Stimulated activated CD8-positive, alpha-beta memory T cell treated with anti-CD3 and anti-CD28 coated beads, Interleukin-7, amount 100 ng/mL, for 24 hours (primary cell): ENCODE measurements at regions not wholly inside any gene's neighbourhood (a gene's known extent, or its start where the extent isn't known, plus 50 kb on each side); places are given as distances from the start of the nearest gene placed in this dataset.
"Not testable (repeated sequence)": the region's sequence is repeated elsewhere in the genome, so short reads cannot be mapped to it uniquely, and the experiment has no call there.

Experiments used
- DNase-seq: peaks from one replicate; pipeline ENCODE4 v3.0.0-alpha.2; 2020; ENCODE audit warnings: low read depth

DNA sequence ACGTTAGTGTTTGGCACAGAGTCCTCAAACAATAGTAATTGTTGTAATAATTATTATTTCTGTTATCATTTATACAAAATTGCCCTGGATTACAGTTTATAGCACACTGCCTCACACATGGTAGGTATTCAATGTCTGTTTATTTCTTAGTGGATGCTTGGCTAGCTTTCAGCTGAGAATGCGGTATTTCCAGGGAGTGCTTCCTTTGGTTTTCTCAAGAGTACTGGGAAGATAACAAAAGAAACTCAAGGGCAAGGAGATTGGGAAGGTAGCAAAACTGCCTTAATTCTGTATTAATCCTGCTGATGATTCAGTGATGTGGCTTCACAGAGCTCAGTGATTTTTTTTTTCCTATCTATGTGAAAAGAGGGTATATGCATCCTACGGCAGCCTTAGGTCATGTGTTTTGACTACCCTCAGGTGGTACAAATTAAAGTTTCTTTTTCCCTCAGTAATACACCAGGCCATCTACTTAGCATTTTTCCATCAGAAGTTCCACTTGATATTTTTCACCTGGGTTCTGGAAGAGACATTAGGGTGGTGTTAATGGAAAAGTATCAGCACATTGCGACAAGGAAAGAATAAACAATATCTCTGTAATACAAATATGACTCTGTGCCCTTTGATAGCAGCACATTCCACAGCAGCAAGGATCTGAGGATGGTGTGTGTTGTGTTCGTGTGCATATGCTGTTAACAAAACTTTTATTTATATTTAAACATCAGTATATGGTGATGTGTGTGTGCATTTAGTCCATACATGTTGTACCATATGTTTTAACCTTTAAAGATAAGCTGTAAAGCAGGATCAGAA is 124.3 kb upstream of the RASGEF1B start:
- no peak for DNase-seq

DNA sequence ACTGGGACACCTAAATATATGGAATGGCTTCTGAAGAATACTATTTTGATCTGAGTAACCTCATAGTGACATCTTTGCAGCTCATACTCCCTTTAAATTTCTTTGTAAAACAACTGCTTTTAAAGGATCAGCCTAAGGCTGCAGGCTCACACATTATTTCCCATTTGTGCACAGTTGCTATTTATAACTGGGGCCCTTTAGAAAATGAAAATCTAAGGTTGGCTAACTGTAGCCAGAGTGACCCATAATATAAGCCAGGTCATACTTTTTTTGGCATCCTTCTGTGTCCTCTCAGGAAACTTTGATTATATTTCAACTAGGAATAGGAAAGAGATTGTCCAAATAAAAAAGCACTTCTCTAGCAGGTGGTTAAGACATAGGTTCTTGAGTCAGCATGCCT is 123.6 kb upstream of the RASGEF1B start:
- no peak for DNase-seq

DNA sequence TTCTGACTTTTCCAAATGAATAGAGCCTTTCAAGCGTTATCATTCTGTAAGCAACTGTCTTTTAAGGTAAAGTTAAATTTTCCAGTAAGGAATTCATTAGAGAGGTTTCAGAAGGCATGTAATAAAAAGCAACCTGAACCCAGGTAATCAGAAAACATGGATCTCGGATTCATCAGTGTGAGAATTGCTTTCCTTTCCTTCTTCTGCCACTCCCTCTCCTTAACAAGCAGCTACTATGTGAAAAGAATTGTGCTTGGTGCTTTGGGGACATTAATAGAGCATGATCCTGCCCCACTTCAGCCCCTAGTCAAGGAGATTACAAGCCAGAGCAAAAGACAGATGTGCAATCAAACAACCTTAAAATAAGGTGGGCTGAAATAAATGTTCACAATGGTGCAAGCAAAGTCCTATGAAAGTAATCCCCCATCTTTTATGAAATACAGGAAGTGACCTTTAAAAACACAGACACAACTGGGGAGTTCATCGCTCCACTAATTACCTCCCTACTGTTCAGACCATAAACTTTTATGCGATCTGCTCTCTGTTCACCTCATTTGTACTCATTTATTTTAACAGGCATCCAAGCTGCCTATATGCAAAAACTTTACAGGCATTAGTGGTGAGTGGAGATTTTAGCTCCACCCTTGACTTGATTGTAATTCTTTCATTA is 122.9 kb upstream of the RASGEF1B start:
- DNase-seq: no peak

DNA sequence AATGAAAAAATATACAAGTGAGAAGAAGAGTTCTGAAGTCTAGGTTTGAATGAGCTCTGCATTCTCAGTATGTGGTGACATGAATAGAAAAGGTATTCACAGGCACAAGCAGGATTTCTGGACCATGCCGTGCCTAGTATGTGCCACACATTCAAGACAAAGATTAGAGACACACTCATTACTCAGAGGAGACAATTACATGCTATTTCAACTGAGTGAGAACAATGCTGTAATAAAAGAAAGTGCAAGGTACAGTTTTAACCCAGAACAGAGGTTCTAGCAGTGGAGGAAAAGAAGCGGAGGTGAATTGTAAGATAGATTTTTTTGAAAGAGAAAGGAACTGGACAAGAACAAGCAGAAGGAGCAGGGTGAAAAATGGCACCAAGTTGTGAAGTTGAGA is 121.0 kb upstream of the RASGEF1B start:
- no peak for DNase-seq

DNA sequence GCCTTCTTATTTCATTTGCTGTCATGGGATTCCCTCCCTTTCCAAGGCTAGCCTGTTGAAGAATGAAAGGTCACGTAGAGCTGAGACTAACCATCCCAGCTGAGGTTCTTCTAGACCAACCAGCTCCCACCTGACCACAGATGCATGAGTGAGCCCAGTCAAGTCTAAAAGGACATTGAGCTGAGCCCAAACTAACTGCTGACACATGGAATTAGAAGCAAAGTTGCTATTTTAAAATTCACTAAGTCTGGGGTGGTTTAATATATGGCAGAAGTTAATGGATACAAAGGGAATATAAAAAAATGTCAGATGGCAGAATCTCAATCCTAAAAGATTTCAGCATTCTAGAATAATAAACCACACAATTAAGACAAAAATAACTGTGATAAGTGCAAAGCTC is 118.9 kb upstream of the RASGEF1B start:
- no peak for DNase-seq

DNA sequence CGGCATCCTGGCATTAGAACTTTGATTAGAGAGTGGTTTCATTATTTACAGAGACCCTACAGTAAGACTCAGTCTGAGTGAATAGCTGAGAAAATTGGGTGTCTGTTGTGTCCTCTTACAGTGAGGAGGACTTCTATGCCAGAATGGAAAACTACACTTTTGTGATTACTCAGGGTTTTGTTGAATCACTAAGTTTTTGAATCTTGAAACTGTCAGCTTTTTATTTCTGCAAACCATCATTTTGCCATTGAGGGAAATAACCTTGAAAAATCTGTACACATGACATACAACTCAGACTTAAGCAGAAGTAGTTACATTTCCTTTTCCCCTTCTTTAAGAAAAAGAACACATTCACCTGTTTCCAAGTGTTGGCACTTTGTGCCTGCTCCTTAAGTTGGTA is 117.6 kb upstream of the RASGEF1B start:
- DNase-seq: no peak

DNA sequence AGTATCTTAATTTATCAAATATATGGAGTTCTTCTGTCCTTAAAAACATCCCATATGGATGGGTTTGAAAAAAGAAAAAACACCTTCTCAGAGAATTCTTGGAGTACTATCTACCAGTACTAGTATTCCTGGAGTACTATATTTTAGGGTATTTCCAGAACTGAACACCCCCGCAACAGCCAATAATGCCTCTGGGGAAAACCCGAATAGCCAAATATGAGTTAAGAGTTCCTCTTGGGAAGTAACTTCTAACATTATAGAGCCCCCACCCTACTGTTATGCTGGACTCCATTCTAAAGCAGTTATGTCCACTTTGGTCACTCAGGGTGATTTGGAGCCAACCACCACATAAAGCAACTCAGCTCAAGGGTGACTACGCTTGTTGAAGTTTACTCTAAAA is 115.0 kb upstream of the RASGEF1B start:
- DNase-seq: no peak

DNA sequence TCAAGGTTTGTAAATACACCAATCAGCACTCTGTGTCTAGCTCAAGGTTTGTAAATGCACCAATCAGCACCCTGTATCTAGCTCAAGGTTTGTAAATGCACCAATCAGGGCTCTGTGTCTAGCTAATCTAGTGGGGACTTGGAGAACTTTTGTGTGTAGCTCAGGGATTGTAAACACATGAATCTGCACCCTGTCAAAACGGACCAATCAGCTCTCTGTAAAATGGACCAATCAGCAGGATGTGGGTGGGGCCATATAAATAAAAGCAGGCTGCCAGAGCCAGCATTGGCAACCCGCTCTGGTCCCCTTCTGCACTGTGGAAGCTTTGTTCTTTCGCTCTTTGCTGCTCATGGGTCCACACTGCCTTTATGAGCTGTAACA is 109.3 kb upstream of the RASGEF1B start:
- DNase-seq: not testable (repeated sequence)

DNA sequence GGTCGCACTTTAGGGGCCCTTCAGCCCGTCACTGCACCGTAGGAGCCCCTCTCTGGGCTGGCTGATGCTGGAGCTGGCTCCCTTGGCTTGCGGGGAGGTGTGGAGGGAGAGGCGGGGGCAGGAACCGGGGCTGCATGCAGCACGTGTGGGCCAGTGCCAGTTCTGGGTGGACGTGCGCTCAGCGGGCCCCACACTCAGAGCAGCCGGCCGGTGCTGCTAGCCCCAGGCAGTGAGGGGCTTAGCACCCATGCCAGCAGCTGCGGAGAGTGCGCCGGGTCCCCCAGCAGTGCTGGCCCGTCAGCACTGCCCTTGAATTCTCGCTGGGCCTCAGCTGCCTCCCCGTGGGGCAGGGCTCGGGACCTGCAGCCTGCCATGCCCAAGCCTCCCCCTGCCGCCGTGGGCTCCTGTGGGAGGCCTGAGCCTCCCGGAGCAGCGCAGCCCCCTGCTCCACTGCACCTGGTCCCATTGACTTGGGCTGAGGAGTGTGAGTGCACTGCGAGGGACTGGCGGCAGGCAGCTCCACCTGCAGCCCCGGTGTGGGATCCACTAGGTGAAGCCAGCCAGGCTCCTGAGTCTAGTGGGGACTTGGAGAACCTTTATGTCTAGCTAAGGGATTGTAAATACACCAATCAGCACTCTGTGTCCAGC is 108.8 kb upstream of the RASGEF1B start:
- no peak for DNase-seq

DNA sequence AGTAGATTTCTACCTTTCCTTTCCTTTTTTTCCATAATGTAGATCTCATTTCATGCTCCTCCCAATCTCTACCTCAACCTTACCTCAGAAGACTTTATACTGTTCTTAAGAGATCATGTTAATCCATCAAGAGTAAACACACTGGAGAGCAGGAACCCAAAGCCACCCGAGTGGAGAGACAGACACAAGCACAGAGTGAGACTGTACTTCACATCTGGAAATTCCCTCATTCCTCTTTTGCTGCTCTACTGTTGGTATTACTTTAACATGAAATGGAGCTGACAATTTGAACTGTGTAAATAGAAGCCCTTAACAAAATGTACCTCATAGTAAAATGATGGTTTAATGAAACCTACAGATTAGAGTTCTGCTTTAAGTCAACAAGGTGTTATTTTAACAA is 105.7 kb upstream of the RASGEF1B start:
- no peak for DNase-seq

DNA sequence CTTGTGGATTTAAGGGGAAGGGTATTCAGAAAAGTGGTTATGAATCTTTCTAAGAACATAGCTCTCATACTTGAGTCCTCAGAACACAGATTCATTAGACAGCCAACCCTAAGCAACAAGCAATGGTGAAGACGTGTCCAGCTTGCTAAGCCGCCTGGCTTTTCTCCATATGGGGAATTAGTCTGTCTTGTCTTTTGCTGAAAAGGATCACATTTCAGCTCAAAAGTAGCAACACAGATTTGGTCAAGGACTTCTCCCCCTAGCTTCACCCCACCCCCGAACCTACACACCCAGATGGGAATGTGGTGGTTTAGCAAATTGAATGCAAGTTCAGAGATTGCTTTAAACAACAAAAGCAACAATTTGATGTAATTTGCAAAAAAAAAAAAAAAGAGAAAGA is 103.3 kb upstream of the RASGEF1B start:
- DNase-seq: no peak

DNA sequence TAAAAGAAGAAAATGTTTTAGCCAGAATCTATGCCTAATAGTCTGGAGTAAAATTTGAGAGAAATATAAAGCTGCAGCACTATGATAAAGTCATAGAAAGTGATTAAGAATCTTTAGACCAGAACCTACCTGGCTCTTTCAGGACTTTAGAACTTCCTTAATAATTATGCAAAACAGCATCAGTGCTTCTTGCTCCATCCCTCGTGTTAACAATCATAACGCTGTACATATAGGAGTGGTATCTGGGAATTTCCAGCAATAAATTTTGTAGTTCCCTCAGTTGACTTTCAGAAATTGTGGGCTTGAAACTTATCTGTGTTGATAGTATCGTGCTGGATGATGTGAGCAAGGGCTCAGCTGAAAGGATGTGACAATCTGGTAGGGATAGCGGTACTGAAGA is 102.1 kb upstream of the RASGEF1B start:
- no peak for DNase-seq

DNA sequence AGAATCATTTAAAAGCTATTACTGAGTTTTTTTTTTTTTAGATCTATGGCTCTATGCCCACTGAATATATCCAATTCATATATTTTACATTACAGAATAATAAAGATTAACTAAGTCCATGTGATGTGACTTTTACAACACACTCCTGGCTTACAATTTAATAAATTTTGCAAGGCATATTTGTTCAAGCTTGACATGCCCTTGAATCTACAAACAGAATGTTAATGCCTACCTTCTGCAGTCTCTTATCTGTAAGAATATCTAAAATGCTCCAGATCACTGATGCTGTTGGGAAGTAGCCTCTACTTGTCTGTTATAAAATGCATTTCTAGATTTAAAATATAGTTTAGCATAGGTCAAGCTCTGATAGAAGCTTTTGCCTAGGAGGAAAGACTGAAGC is 100.7 kb upstream of the RASGEF1B start:
- no peak for DNase-seq

DNA sequence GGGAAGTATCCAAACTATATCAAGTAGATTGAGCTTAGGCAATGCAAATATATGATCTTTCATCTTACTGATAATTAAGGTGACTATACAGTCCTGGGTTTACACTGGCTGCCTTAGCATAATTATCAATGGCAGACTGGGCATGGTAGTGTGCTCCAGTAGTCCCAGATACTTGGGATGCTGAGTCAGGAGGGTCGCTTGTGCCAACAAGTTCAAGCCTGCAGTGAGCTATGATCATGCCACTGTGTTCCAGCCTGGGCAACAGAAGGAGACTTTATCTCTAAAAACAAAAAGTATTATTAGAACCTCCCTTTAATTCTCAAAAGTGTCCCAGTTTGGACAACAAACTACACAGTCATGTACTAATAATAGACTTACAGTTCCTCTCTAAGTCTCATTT is 99.4 kb upstream of the RASGEF1B start:
- DNase-seq: no peak

DNA sequence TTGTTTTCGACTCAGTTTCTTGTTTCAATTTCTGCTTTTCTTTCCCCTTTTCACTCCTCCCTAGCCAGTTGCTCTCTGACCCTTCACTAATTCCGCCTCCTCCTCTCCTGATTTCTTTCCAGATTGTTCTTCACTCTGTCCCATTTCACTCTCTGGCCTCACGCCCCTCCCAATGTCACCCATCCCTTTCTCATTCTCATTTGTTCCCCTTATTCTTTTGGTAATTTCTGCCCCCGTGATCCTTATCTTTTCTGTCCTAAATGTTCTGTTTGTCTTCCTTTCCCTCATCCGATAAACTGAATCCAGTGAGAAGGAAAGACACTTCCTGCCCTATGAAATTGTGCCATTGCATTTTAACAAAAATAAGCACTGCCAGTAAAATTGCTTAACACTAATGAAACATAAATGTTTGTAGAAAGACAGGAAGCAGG is 94.5 kb upstream of the RASGEF1B start:
- no peak for DNase-seq

DNA sequence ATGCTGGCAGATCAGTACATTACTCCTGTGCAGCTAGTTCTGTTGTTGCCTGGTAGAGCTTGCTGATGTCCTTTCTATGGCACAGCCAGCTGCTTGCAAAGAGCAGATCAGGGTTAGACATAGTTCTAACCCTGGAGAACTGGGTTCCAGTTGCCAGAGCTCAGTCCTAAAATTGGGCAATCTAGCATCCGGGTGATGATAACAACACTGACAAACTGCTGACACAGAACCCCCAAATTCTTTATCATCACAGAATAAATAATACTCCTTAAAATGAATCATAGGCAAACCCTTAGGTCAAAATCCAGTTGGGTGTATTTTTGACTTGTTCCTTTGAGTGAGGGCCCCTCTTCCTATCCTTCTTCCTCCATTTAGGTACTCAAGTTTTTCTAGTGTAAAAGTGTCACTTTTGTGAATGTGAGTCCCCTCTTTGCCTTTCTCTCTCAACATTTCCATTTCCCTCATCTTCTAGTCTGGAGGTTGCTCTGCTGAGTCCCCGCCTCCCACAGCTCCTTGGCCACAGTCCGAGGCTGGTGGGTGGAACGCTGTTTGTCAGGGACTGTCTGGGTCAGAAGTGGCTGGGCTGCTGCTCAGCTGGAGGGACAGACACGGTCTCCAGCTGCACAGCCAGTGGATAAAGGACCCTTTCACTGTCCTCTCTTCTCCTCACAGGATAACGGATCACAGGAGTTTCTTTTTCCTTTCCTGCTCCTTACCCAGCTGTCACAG is 93.6 kb upstream of the RASGEF1B start:
- no peak for DNase-seq

DNA sequence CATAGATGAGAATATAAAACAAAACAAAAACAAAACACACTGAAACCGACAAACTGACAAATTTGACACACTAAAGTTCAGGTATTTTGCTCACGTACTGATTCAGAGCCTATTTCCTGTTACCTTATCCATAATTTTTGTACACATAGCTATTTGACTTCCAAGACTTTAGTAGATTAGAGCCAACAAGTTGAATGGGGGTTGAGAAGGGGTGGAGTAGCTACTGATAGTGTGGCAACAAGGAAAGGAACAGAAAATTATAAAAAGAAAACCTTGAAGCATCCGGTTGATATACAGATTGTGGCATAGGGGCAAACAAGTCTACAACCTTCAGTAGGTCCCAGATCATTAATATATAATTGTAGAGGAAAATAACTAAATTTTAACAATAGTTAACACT is 92.3 kb upstream of the RASGEF1B start:
- DNase-seq: no peak

DNA sequence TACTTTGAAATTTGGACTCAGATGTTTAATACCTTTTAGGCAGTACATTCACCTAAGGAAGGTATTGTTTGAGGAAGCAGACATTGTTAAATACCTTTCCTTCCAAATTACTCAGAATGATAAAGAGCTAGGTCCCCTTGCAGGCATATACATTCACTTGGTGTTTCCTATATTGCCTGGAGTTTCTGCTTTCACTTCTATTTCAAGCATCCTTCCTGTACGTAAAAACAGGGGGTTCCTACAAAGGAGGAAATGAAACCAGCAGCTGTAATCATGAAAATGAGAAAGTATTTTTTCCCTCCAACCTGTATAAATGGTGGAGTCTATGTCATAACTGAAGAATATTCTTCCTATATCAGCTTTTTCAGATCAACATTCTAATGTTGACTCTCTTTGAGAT is 90.4 kb upstream of the RASGEF1B start:
- no peak for DNase-seq

DNA sequence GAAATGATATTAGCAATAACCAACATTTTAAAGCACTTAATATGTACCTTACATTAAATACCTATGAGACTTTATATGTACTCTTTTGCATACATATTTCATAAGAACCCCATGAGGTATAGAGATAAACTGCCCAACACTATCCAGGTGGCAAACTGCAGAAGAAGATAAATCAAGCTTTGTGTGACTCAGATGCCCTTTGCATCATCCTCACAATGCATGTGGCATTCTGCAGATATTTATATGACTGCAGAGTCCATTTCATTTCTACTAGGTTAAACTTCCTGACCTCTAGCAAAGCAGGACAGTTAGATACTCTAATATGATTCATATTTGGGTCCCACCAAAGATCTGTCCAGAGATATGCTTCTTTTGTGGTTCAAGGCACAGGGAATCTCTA is 85.6 kb upstream of the RASGEF1B start:
- no peak for DNase-seq

DNA sequence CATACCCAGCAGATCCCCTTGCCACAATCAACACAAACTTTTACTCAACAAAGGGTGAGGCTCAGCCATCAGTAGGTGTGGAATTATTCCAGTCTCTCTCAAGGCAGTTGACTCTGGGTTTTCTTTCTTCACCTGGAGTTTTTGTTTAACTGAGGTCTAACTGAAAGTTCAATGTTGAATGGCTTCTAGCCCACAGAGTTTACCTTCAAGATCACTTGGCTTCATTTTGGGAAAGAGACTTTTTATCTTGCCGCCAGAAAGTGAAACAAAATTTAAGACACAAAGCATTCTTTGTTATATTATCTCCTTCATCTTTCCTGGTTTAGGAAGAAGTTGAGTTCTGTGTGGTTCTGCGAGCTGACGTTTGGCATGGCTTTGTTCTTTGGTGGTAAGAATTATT is 83.8 kb upstream of the RASGEF1B start:
- no peak for DNase-seq

DNA sequence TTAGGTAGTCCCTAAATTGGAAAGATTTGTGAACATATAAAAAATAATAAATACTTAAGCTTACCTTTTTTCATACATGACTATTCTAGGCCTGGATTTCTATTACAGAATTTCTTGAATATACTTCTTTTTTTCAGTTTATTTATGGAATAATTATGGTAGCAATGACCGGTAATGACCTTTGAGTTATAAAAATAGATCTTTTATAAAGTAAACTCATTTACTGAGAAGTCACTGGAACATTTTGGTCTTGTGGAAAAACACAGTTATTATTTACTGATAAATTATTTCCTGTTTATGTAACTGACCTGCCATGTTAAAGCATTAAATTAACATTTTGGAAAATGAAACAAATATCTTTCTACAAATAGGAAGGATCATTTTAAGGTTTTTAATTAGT is 80.4 kb upstream of the RASGEF1B start:
- DNase-seq: no peak

DNA sequence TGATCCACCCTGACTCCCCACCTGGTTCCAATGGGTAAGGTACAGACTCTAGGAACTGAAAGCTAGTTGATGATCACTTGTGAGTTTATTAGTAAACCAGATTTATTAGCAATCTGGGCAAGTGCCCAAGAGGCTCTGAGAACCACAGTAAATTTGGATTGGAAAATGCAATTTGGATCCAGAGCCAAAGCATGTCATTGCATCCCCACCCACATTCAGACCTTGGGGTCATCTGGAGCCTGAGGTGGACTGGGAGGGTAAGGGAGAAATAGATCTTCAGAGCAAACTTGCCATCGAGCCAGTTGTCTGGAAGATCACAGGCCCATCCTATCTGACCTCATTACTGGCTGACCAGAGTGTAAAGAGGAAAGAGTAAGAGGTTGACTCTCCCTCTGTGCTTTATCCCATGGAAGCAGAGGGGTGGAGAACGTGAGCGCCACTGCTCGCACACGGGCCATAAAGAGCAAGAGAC is 78.7 kb upstream of the RASGEF1B start:
- DNase-seq: no peak

DNA sequence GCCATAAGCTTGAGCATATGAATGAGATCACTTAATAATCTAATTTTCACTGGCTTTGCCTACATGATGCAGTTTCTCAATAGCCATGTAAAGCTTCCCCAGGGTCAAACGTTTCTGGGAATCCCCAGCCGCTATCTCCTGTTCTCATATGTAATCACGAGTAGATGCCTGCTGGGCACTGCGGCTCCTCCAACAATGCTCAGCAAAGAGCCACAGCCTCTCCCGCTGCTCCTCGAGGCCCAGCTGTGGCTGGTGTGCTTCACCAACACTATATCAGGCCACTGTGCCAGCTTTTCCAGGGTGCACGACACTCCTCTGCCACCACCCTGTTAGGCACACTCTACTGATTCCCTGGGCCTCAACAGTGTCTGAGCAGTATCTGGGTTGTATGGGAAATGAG is 78.3 kb upstream of the RASGEF1B start:
- DNase-seq: no peak
